ENCODE measurements at regions not wholly inside any gene's neighbourhood (a gene's known extent, or its start where the extent isn't known, plus 50 kb on each side); places are given as distances from the start of the nearest gene placed in this dataset.

GRCh38 chr4:123479944-123480343, 83.3 kb downstream of the SPRY1 start:
- Histone ChIP-seq H3K4me3 (ENCODE audit: low read depth, low read length) (no peak overlapping the region), H3K27ac (ENCODE audit: low read depth) (no peak overlapping the region), H3K36me3 (ENCODE audit: insufficient read depth) (no peaks in the 10 kb centered on the region), H3K4me1 (ENCODE audit: insufficient read depth) (no peaks in the 10 kb centered on the region)
- WGBS, result 93% methylated on average over 2 of the region's 2 CpGs
- no peak for DNase-seq (ENCODE audit: extremely low spot score)

GRCh38 chr4:123480706-123481418, 84.3 kb downstream of the SPRY1 start:
- Histone ChIP-seq H3K36me3 (ENCODE audit: insufficient read depth) (no peaks in the 10 kb centered on the region), H3K4me3 (ENCODE audit: low read depth, low read length) (no peak overlapping the region), H3K27ac (ENCODE audit: low read depth) (no peak overlapping the region), H3K4me1 (ENCODE audit: insufficient read depth) (no peaks in the 10 kb centered on the region)
- 80% methylated on average over 7 of the region's 7 CpGs for WGBS
- DNase-seq (ENCODE audit: extremely low spot score), result no peak

GRCh38 chr4:123481717-123482116, 85.1 kb downstream of the SPRY1 start:
- 79% methylated on average over 3 of the region's 3 CpGs for WGBS
- no peak overlapping the region for H3K4me3 ChIP-seq (ENCODE audit: low read depth, low read length)
- no peaks in the 10 kb centered on the region for H3K4me1 ChIP-seq (ENCODE audit: insufficient read depth)
- no peak for DNase-seq (ENCODE audit: extremely low spot score)
- no peak overlapping the region for H3K27ac ChIP-seq (ENCODE audit: low read depth)
- no peaks in the 10 kb centered on the region for H3K36me3 ChIP-seq (ENCODE audit: insufficient read depth)

GRCh38 chr4:123484291-123484926, 87.8 kb downstream of the SPRY1 start:
- no peak for DNase-seq (ENCODE audit: extremely low spot score)
- Histone ChIP-seq H3K4me3 (ENCODE audit: low read depth, low read length) (no peak overlapping the region), H3K36me3 (ENCODE audit: insufficient read depth) (no peaks in the 10 kb centered on the region), H3K27ac (ENCODE audit: low read depth) (no peak overlapping the region), H3K4me1 (ENCODE audit: insufficient read depth) (no peaks in the 10 kb centered on the region)
- WGBS, result 81% methylated on average over 4 of the region's 4 CpGs

GRCh38 chr4:123485601-123486000, 89.0 kb downstream of the SPRY1 start:
- H3K4me3 ChIP-seq (ENCODE audit: low read depth, low read length), result no peak overlapping the region
- DNase-seq (ENCODE audit: extremely low spot score), result no peak
- no peaks in the 10 kb centered on the region for H3K36me3 ChIP-seq (ENCODE audit: insufficient read depth)
- H3K4me1 ChIP-seq (ENCODE audit: insufficient read depth), result no peaks in the 10 kb centered on the region
- no peak overlapping the region for H3K27ac ChIP-seq (ENCODE audit: low read depth)
- WGBS, result 75% methylated on average over 1 of the region's 1 CpG

GRCh38 chr4:123488916-123489315, 92.3 kb downstream of the SPRY1 start:
- DNase-seq (ENCODE audit: extremely low spot score), result no peak
- no peak overlapping the region for H3K4me3 ChIP-seq (ENCODE audit: low read depth, low read length)
- no peaks in the 10 kb centered on the region for H3K36me3 ChIP-seq (ENCODE audit: insufficient read depth)
- H3K4me1 ChIP-seq (ENCODE audit: insufficient read depth), result no peaks in the 10 kb centered on the region
- WGBS, result 63% methylated on average over 5 of the region's 5 CpGs
- H3K27ac ChIP-seq (ENCODE audit: low read depth), result no peak overlapping the region

GRCh38 chr4:123495530-123495929, 98.9 kb downstream of the SPRY1 start:
- Histone ChIP-seq H3K27ac (ENCODE audit: low read depth) (no peak overlapping the region), H3K4me1 (ENCODE audit: insufficient read depth) (no peaks in the 10 kb centered on the region), H3K36me3 (ENCODE audit: insufficient read depth) (no peaks in the 10 kb centered on the region), H3K4me3 (ENCODE audit: low read depth, low read length) (no peak overlapping the region)
- WGBS, result 98% methylated on average over 2 of the region's 2 CpGs
- no peak for DNase-seq (ENCODE audit: extremely low spot score)

- Histone ChIP-seq H3K36me3 (ENCODE audit: insufficient read depth) (no peaks in the 10 kb centered on the region), H3K4me3 (ENCODE audit: low read depth, low read length) (no peak overlapping the region), H3K27ac (ENCODE audit: low read depth) (no peak overlapping the region), H3K4me1 (ENCODE audit: insufficient read depth) (no peaks in the 10 kb centered on the region)
- 94% methylated on average over 4 of the region's 4 CpGs for WGBS
- no peak for DNase-seq (ENCODE audit: extremely low spot score)
Observed at GRCh38 chr4:123496421-123496820, 99.8 kb downstream of the SPRY1 start.

- WGBS, result 73% methylated on average over 6 of the region's 6 CpGs
- no peak overlapping the region for H3K4me3 ChIP-seq (ENCODE audit: low read depth, low read length)
- no peaks in the 10 kb centered on the region for H3K36me3 ChIP-seq (ENCODE audit: insufficient read depth)
- no peak for DNase-seq (ENCODE audit: extremely low spot score)
- no peaks in the 10 kb centered on the region for H3K4me1 ChIP-seq (ENCODE audit: insufficient read depth)
- no peak overlapping the region for H3K27ac ChIP-seq (ENCODE audit: low read depth)
Observed at GRCh38 chr4:123497340-123497739, 100.7 kb downstream of the SPRY1 start.

- WGBS, result 68% methylated on average over 1 of the region's 1 CpG
Observed at GRCh38 chr4:123501733-123502132, 105.1 kb downstream of the SPRY1 start.

GRCh38 chr4:123503698-123504363, 107.2 kb downstream of the SPRY1 start:
- WGBS, result 74% methylated on average over 4 of the region's 4 CpGs
- Histone ChIP-seq H3K4me1 (ENCODE audit: insufficient read depth) (no peaks in the 10 kb centered on the region), H3K36me3 (ENCODE audit: insufficient read depth) (no peaks in the 10 kb centered on the region), H3K4me3 (ENCODE audit: low read depth, low read length) (no peak overlapping the region), H3K27ac (ENCODE audit: low read depth) (no peak overlapping the region)
- no peak for DNase-seq (ENCODE audit: extremely low spot score)

More at GRCh38 chr4:123501733-123502132, 105.1 kb downstream of the SPRY1 start:
- H3K4me1 ChIP-seq (ENCODE audit: insufficient read depth), result no peaks in the 10 kb centered on the region
- no peak overlapping the region for H3K27ac ChIP-seq (ENCODE audit: low read depth)
- H3K4me3 ChIP-seq (ENCODE audit: low read depth, low read length), result no peak overlapping the region
- no peaks in the 10 kb centered on the region for H3K36me3 ChIP-seq (ENCODE audit: insufficient read depth)
- no peak for DNase-seq (ENCODE audit: extremely low spot score)

GRCh38 chr4:123505095-123506010, 108.8 kb downstream of the SPRY1 start:
- Histone ChIP-seq H3K4me3 (ENCODE audit: low read depth, low read length) (peak overlapping the region; percentile 44), H3K4me1 (ENCODE audit: insufficient read depth) (no peaks in the 10 kb centered on the region), H3K27ac (ENCODE audit: low read depth) (peak overlapping the region; percentile 76), H3K36me3 (ENCODE audit: insufficient read depth) (no peaks in the 10 kb centered on the region)
- peak; percentile 37 for DNase-seq (ENCODE audit: extremely low spot score)
- WGBS, result 2% methylated on average over 58 of the region's 58 CpGs

GRCh38 chr4:123506011-123506695, 109.6 kb downstream of the SPRY1 start:
- H3K27ac ChIP-seq (ENCODE audit: low read depth), result no peak overlapping the region
- H3K4me1 ChIP-seq (ENCODE audit: insufficient read depth), result no peaks in the 10 kb centered on the region
- no peaks in the 10 kb centered on the region for H3K36me3 ChIP-seq (ENCODE audit: insufficient read depth)
- WGBS, result 47% methylated on average over 17 of the region's 17 CpGs
- no peak for DNase-seq (ENCODE audit: extremely low spot score)
- H3K4me3 ChIP-seq (ENCODE audit: low read depth, low read length), result peak overlapping the region; percentile 44
